ENCODE measurements at regions not wholly inside any gene's neighbourhood (a gene's known extent, or its start where the extent isn't known, plus 50 kb on each side); places are given as distances from the start of the nearest gene placed in this dataset.

GRCh38 chr3:25151903-25152295, 276.2 kb upstream of the RARB start (continued):
- no peak for TF ChIP-seq CTBP2 (IDR thresholded peaks at IDR 0.05; ENCODE audit: borderline replicate concordance, insufficient read depth, insufficient read length, low read length)
- TF ChIP-seq SP4 (IDR thresholded peaks at IDR 0.05; ENCODE audit: low read length): no peak
- TF ChIP-seq CHD2 (IDR thresholded peaks at IDR 0.05; ENCODE audit: low read length): no peak
- no peak for TF ChIP-seq NRF1 (IDR thresholded peaks at IDR 0.05; ENCODE audit: low read depth, low read length)

Measured in H1 (cell line).